ENCODE measurements at regions not wholly inside any gene's neighbourhood (a gene's known extent, or its start where the extent isn't known, plus 50 kb on each side); places are given as distances from the start of the nearest gene placed in this dataset.

GRCh38 chr7:45252248-45252647 lies 94.7 kb downstream of the RAMP3 start:
- TF ChIP-seq MAFK (IDR thresholded peaks at IDR 0.05; ENCODE audit: partially characterized antibody) (no peak), KDM1A (IDR thresholded peaks at IDR 0.05; ENCODE audit: low read depth) (no peak), CTCF (IDR thresholded peaks at IDR 0.05) (no peak)
